ENCODE measurements at regions not wholly inside any gene's neighbourhood (a gene's known extent, or its start where the extent isn't known, plus 50 kb on each side); places are given as distances from the start of the nearest gene placed in this dataset.

GRCh38 chr20:52859156-52859876, 112.8 kb upstream of the TSHZ2 start:
- DNase-seq, result no peak

GRCh38 chr20:52852714-52853113, 119.4 kb upstream of the TSHZ2 start:
- DNase-seq, result no peak

GRCh38 chr20:52847731-52848359, 124.3 kb upstream of the TSHZ2 start:
- DNase-seq, result no peak

DNA sequence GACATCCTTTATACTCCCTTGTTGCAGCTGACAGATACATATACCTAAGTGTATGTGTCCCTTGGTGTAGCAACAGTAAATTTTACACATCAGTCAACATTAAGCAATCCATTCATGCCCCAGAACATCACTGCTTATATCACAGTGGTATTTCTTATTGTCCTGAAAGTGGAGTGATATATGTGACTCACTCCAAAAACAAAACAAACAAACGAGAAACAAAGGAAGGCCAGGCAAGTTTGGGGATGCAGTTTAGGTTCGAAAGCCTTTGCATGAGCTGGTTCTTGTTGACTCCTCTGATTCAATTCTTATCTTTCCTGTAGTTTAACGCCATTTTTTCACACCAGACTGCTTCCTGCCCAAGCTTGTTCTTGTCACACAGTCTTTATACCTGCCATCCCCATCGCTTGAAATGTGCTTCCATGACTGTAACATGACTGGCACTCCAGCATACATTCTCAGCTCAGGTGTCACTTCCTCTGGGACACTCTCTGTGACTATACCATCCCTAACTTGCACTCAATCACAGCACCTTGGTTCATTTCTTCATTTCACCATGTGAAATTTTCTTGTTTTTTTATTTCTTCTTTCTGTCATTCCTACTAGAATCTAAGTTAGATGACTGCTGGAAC, 125.0 kb upstream of the TSHZ2 start:
- no peak for DNase-seq

DNA sequence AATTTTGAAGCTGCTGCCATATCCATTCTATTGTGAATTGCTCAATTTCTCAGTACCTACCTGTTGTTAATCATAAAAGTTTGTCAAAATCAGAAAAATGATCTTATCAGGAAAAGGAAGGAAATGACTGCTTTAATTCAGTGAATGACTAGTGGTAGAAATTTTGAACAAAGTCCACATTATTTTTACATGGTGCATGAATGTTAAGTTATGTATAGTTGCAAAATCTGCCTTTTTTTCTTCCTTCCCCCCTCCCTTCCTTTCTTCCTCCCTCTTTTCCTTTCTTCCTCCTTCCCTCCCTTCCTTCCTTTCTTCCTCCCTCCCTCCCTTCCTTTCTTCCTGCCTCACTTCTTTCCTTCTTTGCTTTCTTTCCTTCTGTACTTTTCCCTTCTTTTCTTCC, 127.1 kb upstream of the TSHZ2 start:
- no peak for DNase-seq

GRCh38 chr20:52843425-52843824, 128.7 kb upstream of the TSHZ2 start:
- no peak for DNase-seq

GRCh38 chr20:52841003-52841402, 131.2 kb upstream of the TSHZ2 start:
- DNase-seq, result no peak

DNA sequence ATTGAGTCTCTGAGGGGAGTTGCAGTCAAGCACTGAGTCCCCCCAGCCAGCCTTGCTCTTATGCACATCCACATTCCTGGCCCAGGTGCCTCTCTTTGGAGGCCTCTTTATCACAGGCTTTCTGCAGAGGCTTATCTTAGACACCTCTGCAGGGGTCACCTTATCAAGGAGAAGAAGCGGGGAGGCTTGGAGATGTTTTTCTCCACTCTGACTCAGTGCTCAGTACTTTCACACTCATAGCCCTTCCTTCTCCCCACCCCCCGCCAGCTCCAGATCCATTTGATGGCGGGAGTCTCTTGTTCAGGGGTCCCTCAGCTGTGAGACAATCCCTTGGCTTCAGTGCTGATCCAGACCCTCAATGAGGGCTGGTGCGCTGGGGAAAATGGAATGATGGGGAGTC, 132.1 kb upstream of the TSHZ2 start:
- DNase-seq, result no peak

DNA sequence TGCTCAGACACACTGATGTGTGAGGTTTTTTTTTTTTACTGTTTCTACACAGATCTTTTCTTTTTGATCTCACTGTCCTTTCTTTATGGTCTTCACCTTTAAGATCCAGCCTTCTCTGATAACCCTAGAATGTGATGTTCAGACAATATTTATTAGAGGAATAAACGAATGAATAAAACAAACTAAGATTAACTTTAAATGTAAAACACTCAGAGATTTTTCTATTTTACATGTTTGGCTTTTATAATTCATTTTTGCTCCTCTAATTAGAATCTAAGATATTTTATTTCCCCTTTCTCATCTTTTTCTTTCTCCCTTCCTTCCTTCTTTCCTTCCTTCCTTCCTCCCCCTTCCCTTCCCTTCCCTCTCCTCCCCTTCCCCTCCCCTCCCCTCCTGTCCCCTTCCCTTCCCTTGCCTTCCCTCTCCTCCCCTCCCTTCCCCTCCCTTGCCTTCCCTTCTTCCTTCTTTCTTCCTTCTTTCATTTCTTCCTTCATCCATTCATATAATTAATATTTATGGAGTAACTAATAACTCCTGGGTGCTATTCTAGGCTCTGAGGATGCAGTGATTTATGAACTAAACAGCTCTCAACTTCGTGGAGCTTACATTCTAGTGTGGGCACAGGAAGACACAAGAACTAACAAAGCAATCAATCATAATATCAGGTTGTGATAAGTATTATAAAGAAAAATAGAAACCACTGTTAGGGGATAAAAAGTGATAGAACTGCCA, 133.5 kb upstream of the TSHZ2 start:
- DNase-seq, result no peak

- DNase-seq, result no peak
Measured at GRCh38 chr20:52837378-52837777, 134.8 kb upstream of the TSHZ2 start.

- no peak for DNase-seq
Measured at GRCh38 chr20:52833901-52834300, 138.3 kb upstream of the TSHZ2 start.

DNA sequence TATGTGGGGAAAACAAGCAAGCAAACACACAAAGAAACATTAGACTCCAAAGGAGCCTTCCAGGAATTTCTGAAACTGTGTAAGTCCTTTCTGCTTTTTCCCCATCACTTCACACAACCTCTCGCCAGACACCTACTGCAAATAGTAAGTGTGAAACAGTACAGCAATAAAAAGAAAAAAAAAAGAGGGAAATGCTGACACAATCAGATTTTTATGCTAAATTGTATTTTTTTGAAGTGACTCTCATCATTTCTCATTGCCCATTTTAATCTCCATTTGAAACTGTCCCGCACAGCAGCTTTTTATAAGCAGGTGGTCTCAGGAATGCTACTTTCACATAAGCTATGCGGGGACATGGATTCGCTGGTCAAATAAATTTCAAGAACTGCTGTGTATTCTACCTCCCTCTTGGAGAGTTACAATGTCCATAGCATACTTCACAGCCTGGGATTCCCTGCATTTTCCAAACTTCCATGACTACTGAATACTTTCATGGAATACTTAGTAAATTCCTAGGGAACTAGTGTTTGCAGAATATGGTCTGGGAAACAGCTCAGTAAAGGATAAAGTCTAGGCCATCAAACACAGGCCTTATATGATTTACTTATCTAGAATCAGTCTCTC, 139.9 kb upstream of the TSHZ2 start:
- DNase-seq, result no peak

DNA sequence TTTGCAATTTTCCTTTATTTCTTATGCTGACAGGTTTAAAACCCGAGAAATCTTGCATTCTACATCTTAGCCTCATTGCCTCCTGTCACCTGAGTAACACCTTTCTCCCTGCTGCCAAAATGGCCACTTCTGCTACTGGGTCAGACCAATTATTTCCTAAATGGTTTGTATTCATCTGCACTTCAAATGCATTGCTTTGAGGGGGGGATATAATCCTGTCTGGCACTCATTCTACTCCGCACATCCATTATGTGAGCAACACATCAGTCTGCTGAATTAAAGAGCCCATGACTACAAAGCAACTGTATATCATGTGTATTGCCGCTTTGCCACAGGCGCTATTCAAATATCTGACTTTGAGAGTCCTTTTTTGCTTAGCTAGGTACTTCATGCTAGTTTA, 141.6 kb upstream of the TSHZ2 start:
- no peak for DNase-seq

DNA sequence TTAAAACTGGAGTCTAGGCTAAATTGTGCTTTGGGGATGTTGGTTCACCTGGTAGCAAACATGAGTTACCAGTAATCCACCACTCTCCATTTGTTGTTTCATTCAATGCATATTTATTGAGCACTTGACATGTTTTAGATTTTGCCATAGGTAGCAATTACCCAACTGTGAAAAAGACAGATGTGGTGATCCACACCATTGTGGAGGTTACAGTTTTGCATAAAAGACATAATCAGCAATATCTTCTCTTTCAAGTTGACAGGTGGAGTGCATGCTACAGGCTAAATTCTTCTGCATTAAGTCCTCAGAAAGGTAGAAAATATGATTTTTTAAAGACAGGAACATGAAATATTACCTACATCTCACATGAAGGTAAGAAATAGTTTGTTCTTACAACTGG, 143.0 kb upstream of the TSHZ2 start:
- DNase-seq, result no peak

GRCh38 chr20:52828199-52828598, 144.0 kb upstream of the TSHZ2 start:
- no peak for DNase-seq

GRCh38 chr20:52826722-52827121, 145.4 kb upstream of the TSHZ2 start:
- DNase-seq, result no peak

- DNase-seq, result no peak
Measured at GRCh38 chr20:52826321-52826720, 145.8 kb upstream of the TSHZ2 start.

GRCh38 chr20:52824494-52825216, 147.5 kb upstream of the TSHZ2 start:
- DNase-seq, result peak; percentile 8

GRCh38 chr20:52823303-52823702, 148.9 kb upstream of the TSHZ2 start:
- DNase-seq, result no peak

DNA sequence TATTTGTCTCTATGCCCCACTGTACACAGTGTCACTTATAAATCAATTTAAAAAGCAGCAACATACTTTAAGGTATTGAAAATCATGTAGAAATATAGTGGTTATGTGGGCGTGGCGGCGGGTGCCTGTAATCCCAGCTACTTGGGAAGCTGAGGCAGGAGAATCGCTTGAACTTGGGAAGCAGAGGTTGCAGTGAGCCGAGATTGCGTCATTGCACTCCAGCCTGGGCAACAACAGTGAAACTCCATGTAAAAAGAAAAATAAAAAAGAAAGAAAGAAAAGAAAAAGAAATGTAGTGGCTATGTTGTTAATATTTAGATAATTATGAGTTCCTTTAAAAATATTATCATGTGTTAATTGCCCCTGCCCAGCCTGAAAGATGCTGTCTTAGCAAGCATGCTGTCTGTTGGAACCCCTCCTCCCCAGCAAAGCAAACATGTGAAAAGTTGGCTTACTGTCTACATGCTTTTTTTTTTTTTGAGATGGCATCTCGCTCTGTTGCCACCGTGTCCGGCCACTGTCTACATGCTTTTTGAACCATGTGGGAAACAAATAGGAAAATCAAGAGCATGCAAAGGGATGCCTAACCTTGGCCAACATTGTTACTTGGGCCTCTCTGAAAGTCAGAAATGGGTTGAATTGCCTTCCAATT, 151.4 kb upstream of the TSHZ2 start:
- DNase-seq, result no peak

DNA sequence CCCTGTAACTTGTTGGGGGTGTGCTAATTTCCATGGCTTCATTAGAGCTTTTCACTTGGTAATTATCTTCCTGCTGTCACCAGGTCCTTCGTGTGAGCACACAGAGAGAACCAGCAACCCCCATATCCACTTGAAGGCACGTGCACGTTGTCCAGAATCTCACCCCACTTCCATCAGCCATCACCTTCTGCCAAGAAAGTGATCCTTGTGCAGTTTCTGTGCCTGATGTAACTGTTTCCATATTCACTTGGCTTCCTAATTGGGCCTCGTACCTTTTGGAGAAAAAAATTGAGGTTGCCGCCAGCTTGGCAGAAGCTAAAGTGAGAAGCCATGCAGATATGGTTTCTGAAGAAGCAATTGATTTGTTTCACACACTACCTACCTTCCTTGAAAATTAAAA, 153.7 kb upstream of the TSHZ2 start:
- DNase-seq, result no peak

- DNase-seq, result no peak
Measured at GRCh38 chr20:52817981-52818380, 154.2 kb upstream of the TSHZ2 start.

All from activated CD4-positive, alpha-beta T cell treated with anti-CD3 and anti-CD28 coated beads for 48 hours (primary cell).